Activated CD4-positive, alpha-beta T cell treated with anti-CD3 and anti-CD28 coated beads for 48 hours (primary cell): ENCODE measurements at regions not wholly inside any gene's neighbourhood (a gene's known extent, or its start where the extent isn't known, plus 50 kb on each side); places are given as distances from the start of the nearest gene placed in this dataset.
"Not testable (repeated sequence)": the region's sequence is repeated elsewhere in the genome, so short reads cannot be mapped to it uniquely, and the experiment has no call there.

Source experiments
- DNase-seq: peaks from one replicate; pipeline ENCODE4 v3.0.0-alpha.2; 2020

- DNase-seq: no peak
These were observed 78.3 kb upstream of the SLC16A7 start for GRCh38 chr12:59517522-59517921.

- no peak for DNase-seq
These were observed 94.9 kb upstream of the SLC16A7 start for GRCh38 chr12:59500915-59501314.

- no peak for DNase-seq
These were observed 95.5 kb upstream of the SLC16A7 start for GRCh38 chr12:59500335-59500734.

- DNase-seq: no peak
These were observed 96.1 kb upstream of the SLC16A7 start for GRCh38 chr12:59499774-59500173.

GRCh38 chr12:59494617-59495016 lies 101.2 kb upstream of the SLC16A7 start:
- no peak for DNase-seq

GRCh38 chr12:59491877-59492276 lies 104.0 kb upstream of the SLC16A7 start:
- DNase-seq: no peak

- no peak for DNase-seq
These were observed 109.0 kb upstream of the SLC16A7 start for GRCh38 chr12:59486827-59487226.

- DNase-seq: no peak
These were observed 111.3 kb upstream of the SLC16A7 start for GRCh38 chr12:59484575-59484974.

GRCh38 chr12:59474236-59474635 lies 121.6 kb upstream of the SLC16A7 start:
- not testable (repeated sequence) for DNase-seq

- no peak for DNase-seq
These were observed 123.6 kb upstream of the SLC16A7 start for GRCh38 chr12:59472273-59472672.

GRCh38 chr12:59459966-59460660 lies 135.7 kb upstream of the SLC16A7 start:
- no peak for DNase-seq

- DNase-seq: no peak
These were observed 142.4 kb upstream of the SLC16A7 start for GRCh38 chr12:59453475-59453874.

- no peak for DNase-seq
These were observed 143.1 kb upstream of the SLC16A7 start for GRCh38 chr12:59452746-59453145.

GRCh38 chr12:59452259-59452658 lies 143.6 kb upstream of the SLC16A7 start:
- DNase-seq: no peak

- DNase-seq: no peak
These were observed 149.7 kb upstream of the SLC16A7 start for GRCh38 chr12:59446116-59446515.

GRCh38 chr12:59444932-59445331 lies 150.9 kb upstream of the SLC16A7 start:
- DNase-seq: peak; percentile 4

- DNase-seq: no peak
These were observed 163.8 kb upstream of the SLC16A7 start for GRCh38 chr12:59432057-59432456.

- no peak for DNase-seq
These were observed 164.6 kb upstream of the SLC16A7 start for GRCh38 chr12:59431266-59431665.

- DNase-seq: no peak
These were observed 166.1 kb upstream of the SLC16A7 start for GRCh38 chr12:59429766-59430165.

GRCh38 chr12:59425798-59426197 lies 170.0 kb upstream of the SLC16A7 start:
- DNase-seq: no peak

GRCh38 chr12:59424666-59425065 lies 171.2 kb upstream of the SLC16A7 start:
- not testable (repeated sequence) for DNase-seq

GRCh38 chr12:59414051-59414450 lies 181.8 kb upstream of the SLC16A7 start:
- no peak for DNase-seq

GRCh38 chr12:59408431-59408830 lies 187.4 kb upstream of the SLC16A7 start:
- no peak for DNase-seq

GRCh38 chr12:59407799-59408198 lies 188.0 kb upstream of the SLC16A7 start:
- DNase-seq: no peak

- DNase-seq: no peak
These were observed 189.8 kb upstream of the SLC16A7 start for GRCh38 chr12:59405992-59406391.
